ENCODE measurements at regions not wholly inside any gene's neighbourhood (a gene's known extent, or its start where the extent isn't known, plus 50 kb on each side); places are given as distances from the start of the nearest gene placed in this dataset.

DNA sequence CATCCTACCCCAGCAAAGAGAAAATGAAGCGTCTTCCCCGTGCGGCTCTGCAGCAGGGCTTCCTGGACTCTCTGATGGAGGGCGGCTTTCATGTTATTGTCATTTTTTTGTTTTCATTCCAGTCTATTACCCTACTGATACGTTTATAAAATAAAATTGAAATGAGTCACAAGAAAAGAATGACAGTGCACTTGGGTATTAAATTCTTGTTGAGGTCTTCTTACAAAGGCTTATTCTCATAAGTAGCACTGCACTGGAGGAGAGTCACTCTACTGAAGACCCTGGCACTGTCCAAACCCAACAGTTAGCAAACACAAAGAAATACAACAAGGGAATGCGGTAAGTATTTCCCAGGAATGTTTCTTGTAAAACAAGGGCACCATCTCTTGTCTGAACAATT, 379.3 kb downstream of the MAFB start:
- ChIA-PET POLR2A (no interaction called here), CTCF (no interaction called here)
- TF ChIP-seq, protein P1, sequence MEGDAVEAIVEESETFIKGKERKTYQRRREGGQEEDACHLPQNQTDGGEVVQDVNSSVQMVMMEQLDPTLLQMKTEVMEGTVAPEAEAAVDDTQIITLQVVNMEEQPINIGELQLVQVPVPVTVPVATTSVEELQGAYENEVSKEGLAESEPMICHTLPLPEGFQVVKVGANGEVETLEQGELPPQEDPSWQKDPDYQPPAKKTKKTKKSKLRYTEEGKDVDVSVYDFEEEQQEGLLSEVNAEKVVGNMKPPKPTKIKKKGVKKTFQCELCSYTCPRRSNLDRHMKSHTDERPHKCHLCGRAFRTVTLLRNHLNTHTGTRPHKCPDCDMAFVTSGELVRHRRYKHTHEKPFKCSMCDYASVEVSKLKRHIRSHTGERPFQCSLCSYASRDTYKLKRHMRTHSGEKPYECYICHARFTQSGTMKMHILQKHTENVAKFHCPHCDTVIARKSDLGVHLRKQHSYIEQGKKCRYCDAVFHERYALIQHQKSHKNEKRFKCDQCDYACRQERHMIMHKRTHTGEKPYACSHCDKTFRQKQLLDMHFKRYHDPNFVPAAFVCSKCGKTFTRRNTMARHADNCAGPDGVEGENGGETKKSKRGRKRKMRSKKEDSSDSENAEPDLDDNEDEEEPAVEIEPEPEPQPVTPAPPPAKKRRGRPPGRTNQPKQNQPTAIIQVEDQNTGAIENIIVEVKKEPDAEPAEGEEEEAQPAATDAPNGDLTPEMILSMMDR (IDR thresholded peaks at IDR 0.05; ENCODE audit: control extremely low read depth, extremely low read depth, low read depth, missing control alignments), result no peak
- DNase-seq (ENCODE audit: extremely low spot score), result no peak

DNA sequence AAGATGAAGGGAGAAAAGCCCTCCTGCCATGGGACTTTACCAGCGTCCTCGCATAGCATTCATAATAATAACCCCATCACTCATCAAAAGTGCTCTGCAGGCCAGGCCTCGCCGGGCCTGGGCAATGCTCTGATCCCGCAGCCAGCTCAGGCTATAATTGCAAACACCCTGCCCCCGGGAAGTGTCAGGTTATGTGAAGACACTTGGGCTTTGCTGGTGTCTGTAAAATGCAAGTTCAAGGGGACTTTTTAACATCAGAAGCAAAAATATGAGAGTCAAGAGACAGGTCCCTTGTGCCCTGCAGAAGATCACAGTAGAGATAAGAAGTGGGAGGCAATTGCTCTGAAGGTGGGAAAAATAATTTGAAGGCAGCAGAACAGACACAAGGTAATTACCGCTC, 381.0 kb downstream of the MAFB start:
- ChIA-PET POLR2A (no interaction called here), CTCF (no interaction called here)
- TF ChIP-seq, protein P1 (IDR thresholded peaks at IDR 0.05; ENCODE audit: control extremely low read depth, extremely low read depth, low read depth, missing control alignments), result no peak
- DNase-seq (ENCODE audit: extremely low spot score), result no peak

DNA sequence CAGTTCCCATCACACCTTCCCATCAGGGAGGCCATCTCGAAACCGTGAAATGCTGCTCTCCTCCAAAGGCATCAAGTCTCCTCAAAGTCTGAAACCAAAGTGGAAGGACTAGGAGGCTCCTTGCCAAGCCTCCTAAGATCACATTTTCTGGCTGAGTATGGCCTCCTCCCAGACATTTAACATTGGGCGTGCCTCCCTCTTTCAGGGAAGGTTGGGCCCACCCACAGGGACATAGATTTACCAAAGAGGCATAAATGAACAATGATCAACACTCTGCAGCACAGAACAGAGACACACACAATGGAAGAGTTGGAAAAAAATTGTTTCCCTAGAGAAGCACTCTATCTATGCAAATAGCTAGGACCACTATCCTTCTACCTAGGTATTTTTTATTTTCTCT, 381.8 kb downstream of the MAFB start:
- TF ChIP-seq, protein P1 (IDR thresholded peaks at IDR 0.05; ENCODE audit: control extremely low read depth, extremely low read depth, low read depth, missing control alignments), result no peak
- ChIA-PET CTCF (no interaction called here), POLR2A (no interaction called here)
- DNase-seq (ENCODE audit: extremely low spot score), result no peak

DNA sequence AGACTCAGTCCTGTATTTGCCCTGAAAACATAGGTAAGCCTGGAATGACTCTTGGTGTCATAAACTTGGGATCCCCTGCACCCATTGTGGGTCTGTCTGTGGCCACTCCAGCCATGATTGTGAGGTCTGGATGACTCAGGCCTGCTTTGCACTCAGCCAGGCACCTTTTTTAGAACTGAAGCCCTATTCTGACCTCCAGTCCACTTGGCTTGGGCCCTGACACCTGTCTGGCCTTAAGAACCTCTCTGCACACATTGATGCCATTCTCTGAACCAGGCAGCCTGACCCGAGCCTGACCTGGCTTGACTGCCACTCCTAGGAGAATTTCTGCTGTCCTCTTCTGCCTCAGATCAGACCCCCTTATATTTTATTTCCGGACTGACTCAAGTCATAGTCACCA, 383.7 kb downstream of the MAFB start:
- TF ChIP-seq, protein P1 (IDR thresholded peaks at IDR 0.05; ENCODE audit: control extremely low read depth, extremely low read depth, low read depth, missing control alignments), result no peak
- POLR2A ChIA-PET, result no interaction called here
- CTCF ChIA-PET, result no interaction called here
- no peak for DNase-seq (ENCODE audit: extremely low spot score)

DNA sequence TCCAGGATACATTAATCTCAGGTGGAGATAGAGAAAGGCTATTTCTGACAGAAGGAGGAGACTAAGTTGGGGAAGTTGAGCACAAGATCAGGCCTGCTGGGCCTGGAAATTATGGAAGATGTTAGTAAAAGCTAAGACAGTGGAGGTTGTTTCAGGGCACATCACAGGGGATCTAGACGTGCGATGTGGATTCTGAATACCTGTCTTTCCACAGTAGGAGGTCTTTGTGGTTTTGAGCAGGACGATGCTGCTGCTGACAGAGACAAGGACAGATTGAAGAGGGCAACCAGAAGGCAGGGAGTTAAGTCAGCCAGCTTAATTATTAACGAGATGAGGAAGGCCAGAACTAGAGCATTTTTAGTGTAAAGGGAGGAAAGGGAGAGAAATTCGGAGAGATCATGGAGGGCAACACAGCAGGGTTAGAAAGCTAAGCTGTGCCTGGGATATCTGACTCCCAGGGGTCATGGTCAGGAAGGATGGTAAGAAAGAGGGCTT, 384.9 kb downstream of the MAFB start:
- CTCF ChIA-PET, result no interaction called here
- TF ChIP-seq, protein P1 (IDR thresholded peaks at IDR 0.05; ENCODE audit: control extremely low read depth, extremely low read depth, low read depth, missing control alignments), result no peak
- POLR2A ChIA-PET, result no interaction called here
- DNase-seq (ENCODE audit: extremely low spot score), result no peak

DNA sequence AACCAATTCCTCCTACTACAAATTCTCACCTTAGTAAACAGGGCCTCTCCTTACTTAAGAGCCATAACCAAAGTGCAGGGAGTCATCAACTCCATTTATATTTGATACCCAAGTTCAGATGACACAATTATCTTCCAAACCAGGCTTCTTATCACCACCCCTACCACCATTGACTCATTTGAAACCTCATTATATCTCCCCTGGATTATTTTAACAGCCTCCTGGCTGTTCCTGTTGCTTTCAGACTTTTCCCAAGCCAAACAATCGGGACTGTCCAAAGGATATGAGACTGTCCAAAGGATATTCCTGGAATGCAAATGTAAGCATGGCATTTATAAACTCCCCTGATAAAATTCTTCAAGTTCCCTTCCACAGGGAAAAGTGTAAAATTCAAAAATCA, 394.3 kb downstream of the MAFB start:
- ChIA-PET CTCF (no interaction called here), POLR2A (no interaction called here)
- TF ChIP-seq, protein P1 (IDR thresholded peaks at IDR 0.05; ENCODE audit: control extremely low read depth, extremely low read depth, low read depth, missing control alignments), result no peak
- no peak for DNase-seq (ENCODE audit: extremely low spot score)

DNA sequence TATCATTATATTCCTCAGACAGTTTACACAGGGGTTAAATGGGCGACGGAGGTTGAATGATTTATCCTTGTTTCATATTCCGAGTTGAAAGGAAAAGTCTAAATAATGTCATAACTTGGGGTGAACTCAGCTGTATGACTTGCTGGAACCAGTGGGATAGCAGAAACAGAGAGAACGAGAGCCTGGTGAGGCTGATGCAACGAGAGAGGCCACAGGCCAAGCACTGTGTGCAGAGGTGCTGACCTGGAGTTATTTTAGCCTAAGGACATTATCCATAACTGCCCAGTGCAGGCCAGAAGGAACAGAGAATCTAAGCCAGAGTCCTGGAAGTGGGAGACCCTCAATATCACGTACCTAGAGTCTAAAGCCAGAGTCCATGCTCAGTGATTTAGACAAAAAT, 394.9 kb downstream of the MAFB start:
- ChIA-PET CTCF (no interaction called here), POLR2A (no interaction called here)
- TF ChIP-seq, protein P1 (IDR thresholded peaks at IDR 0.05; ENCODE audit: control extremely low read depth, extremely low read depth, low read depth, missing control alignments), result no peak
- no peak for DNase-seq (ENCODE audit: extremely low spot score)

Measured in GM10248 (cell line).